Esophagus squamous epithelium (tissue), 5 donors: ENCODE measurements at regions not wholly inside any gene's neighbourhood (a gene's known extent, or its start where the extent isn't known, plus 50 kb on each side); places are given as distances from the start of the nearest gene placed in this dataset.

ENCODE experiments used
- DNase-seq: peaks from one replicate; lab custom pipeline; 2025; lab: John Stamatoyannopoulos, UW
- H3K27ac ChIP-seq, 4 donors: fragments of 200-600 bp; sonication (generic); one replicate each; pipeline ENCODE4 v1.5.1; 2016 to 2019; ENCODE audit warnings: mild to moderate bottlenecking in 1 of 4
- H3K27me3 ChIP-seq, 4 donors: fragments of 200-600 bp; sonication (generic); 1 replicate in 3 of 4; 2 replicates in 1 of 4; pipeline versions ENCODE4 v1.5.1 to v1.6.0; 2017 to 2021; ENCODE audit warnings: antibody characterized with exemption in 1 of 4
- H3K36me3 ChIP-seq, 3 donors: fragments of 200-600 bp; sonication (generic); one replicate each; pipeline ENCODE4 v1.5.1; 2016 to 2019
- H3K4me1 ChIP-seq, 3 donors: fragments of 200-600 bp; sonication (generic); one replicate each; pipeline ENCODE4 v1.5.1; 2017 to 2019
- H3K4me3 ChIP-seq, 4 donors: fragments of 200-600 bp; sonication (generic); 1 replicate in 3 of 4; 2 replicates in 1 of 4; pipeline ENCODE4 v1.5.1; 2016 to 2019; ENCODE audit warnings: mild to moderate bottlenecking in 2 of 4, moderate library complexity in 1 of 4
- H3K9me3 ChIP-seq, 3 donors: fragments of 200-600 bp; sonication (generic); one replicate each; pipeline ENCODE4 v1.5.1; 2016 to 2019
- POLR2A ChIP-seq, 4 donors: fragments of 450-650 bp; IDR thresholded peaks; one replicate each; pipeline ENCODE4 v1.6.1; 2017; ENCODE audit warnings: antibody characterized with exemption in 4 of 4, mild to moderate bottlenecking in 4 of 4, moderate library complexity in 3 of 4
- WGBS, 2 donors: methylation state at CpG; one replicate each; pipeline ENCODE4 v1.1.5; 2018; 5-methylcytosine and 5-hydroxymethylcytosine counted together
- intact Hi-C: fragments of 100-400 bp; cut with DNase I; formaldehyde crosslinking; loops from one replicate; pipeline ENCODE4 v1.15.0; 2022
- TF ChIP-seq, protein P1 (sequence below), 6 experiments: fragments of 450-650 bp in 4 of 6; fragments of 200-600 bp in 2 of 6; sonication (generic) in 2 of 6; IDR thresholded peaks; one replicate each; pipeline ENCODE4 v1.5.1; 2016 to 2019; ENCODE audit warnings: antibody characterized with exemption in 6 of 6, mild to moderate bottlenecking in 4 of 6, moderate library complexity in 4 of 6
- donor health status: DM: yes; HTN: yes; CAD: no.

DNA sequence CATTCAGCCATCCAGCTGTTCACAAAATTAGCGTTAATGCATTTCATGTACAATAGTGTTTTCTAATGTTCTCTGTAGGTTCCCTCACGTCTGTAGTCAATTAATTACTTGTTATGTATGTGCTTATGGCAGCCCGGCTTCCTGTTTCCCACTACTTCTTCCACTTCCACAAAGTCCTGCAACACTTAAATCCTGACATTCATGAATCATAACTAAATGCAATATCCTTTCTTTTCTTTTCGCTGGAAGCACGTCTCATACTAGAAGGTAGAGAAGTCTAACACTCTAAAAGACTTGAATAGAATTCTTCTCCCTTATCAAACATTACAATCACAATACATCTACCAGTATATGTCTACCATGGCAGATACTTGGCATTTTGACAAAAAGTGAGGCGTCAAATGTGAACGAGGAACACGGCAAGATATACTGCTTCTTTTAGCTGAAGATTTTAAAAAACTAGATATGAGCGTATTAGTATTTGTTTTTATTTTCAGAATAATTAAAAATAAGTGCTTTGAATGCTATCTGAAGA, 239.0 kb upstream of the DIAPH2 start:
- Histone ChIP-seq H3K27ac (no peak overlapping the region), H3K36me3 (no peaks in the 10 kb centered on the region), H3K9me3 (no peaks in the 10 kb centered on the region), H3K4me1 (no peaks in the 10 kb centered on the region), H3K27me3 (peaks cover 0 to 2% (median 0%) of the 10 kb centered on the region in 4 donors), H3K4me3 (no peak overlapping the region)
- 39 to 54% methylated on average over 9 of the region's 9 CpGs for WGBS, 2 donors
- DNase-seq = no peak
- intact Hi-C loops = no loop called here
- TF ChIP-seq POLR2A (IDR thresholded peaks at IDR 0.05) = no peak
- TF ChIP-seq, protein P1, sequence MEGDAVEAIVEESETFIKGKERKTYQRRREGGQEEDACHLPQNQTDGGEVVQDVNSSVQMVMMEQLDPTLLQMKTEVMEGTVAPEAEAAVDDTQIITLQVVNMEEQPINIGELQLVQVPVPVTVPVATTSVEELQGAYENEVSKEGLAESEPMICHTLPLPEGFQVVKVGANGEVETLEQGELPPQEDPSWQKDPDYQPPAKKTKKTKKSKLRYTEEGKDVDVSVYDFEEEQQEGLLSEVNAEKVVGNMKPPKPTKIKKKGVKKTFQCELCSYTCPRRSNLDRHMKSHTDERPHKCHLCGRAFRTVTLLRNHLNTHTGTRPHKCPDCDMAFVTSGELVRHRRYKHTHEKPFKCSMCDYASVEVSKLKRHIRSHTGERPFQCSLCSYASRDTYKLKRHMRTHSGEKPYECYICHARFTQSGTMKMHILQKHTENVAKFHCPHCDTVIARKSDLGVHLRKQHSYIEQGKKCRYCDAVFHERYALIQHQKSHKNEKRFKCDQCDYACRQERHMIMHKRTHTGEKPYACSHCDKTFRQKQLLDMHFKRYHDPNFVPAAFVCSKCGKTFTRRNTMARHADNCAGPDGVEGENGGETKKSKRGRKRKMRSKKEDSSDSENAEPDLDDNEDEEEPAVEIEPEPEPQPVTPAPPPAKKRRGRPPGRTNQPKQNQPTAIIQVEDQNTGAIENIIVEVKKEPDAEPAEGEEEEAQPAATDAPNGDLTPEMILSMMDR (IDR thresholded peaks at IDR 0.05) = no peak

DNA sequence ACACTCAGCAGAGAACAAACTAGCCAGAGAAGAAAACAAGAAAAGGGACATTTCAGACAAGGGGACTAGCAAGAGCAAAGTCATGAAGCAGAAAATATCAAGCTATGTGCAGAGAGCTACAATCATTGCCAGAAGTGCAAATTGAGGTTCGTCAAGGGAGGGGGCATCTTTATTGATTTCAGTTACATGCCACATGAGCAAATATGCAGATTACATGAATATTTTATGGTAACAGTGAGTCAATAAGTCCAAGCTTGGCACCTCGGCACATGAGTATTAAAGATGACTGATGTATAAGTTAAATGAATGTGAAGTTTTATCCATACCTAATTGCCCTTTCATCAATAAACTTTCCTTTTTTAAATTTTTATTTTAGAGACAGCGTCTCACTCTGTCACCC, 238.1 kb upstream of the DIAPH2 start:
- 78 to 81% methylated on average over 3 of the region's 3 CpGs for WGBS, 2 donors
- Histone ChIP-seq H3K27ac (no peak overlapping the region), H3K36me3 (no peaks in the 10 kb centered on the region), H3K27me3 (peaks cover 0 to 2% (median 0%) of the 10 kb centered on the region in 4 donors), H3K9me3 (no peaks in the 10 kb centered on the region), H3K4me1 (no peaks in the 10 kb centered on the region), H3K4me3 (no peak overlapping the region)
- no peak for DNase-seq
- no peak for TF ChIP-seq POLR2A (IDR thresholded peaks at IDR 0.05)
- TF ChIP-seq, protein P1 (IDR thresholded peaks at IDR 0.05) = no peak
- intact Hi-C loops = no loop called here

DNA sequence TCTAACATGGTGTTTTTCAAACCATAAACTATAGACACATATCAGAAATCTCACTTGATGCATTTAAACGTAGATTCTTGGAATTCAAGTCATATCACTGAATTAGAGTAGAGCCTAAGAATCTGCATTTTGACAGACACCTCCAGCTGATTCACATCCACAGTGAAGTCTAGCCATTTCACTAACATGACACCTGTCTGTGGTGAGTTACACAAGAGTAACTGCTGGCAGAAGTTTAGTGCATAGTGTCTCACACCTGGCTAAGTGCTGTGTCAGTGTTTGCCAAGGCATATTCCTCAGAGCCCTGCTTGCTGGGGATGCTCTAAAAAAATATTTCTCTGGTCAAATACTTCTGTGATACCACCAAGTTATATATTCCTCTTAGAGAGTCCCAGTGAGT, 237.5 kb upstream of the DIAPH2 start:
- TF ChIP-seq, protein P1 (IDR thresholded peaks at IDR 0.05) = no peak
- no peak for TF ChIP-seq POLR2A (IDR thresholded peaks at IDR 0.05)
- Histone ChIP-seq H3K27ac (no peak overlapping the region), H3K27me3 (peaks cover 0 to 2% (median 0%) of the 10 kb centered on the region in 4 donors), H3K4me3 (no peak overlapping the region), H3K4me1 (no peaks in the 10 kb centered on the region), H3K36me3 (no peaks in the 10 kb centered on the region), H3K9me3 (no peaks in the 10 kb centered on the region)
- no peak for DNase-seq
- 58 to 67% methylated on average over 1 of the region's 1 CpG for WGBS, 2 donors
- intact Hi-C loops = no loop called here

DNA sequence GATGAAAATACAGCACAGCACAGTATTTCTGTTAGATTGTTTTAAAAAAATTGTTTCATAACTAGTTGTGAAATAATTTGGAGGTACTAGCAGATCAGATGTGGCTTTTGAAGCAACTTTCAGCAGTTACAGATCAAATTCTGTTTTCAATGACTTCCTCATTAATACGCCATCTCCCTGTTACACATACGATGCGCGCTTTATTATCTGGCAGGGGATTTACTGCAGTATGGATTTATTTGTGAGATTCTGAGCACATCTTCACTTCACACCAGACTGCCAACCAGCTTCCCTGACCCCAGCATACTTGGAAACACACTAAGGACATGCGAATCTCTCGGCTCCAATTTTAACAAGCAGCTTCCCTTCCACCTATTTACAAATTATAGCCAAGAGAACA, 235.5 kb upstream of the DIAPH2 start:
- no peak for DNase-seq
- no peaks in the 10 kb centered on the region for H3K9me3 ChIP-seq
- intact Hi-C loops = no loop called here
- no peak overlapping the region for H3K27ac ChIP-seq
- no peak overlapping the region for H3K4me3 ChIP-seq
- H3K4me1 ChIP-seq = no peaks in the 10 kb centered on the region
- TF ChIP-seq, protein P1 (IDR thresholded peaks at IDR 0.05) = no peak
- TF ChIP-seq POLR2A (IDR thresholded peaks at IDR 0.05) = no peak
- H3K36me3 ChIP-seq = no peaks in the 10 kb centered on the region
- peaks cover 0 to under 1% (median 0%) of the 10 kb centered on the region in 4 donors for H3K27me3 ChIP-seq
- WGBS, 2 donors = 78 to 85% methylated on average over 6 of the region's 6 CpGs

DNA sequence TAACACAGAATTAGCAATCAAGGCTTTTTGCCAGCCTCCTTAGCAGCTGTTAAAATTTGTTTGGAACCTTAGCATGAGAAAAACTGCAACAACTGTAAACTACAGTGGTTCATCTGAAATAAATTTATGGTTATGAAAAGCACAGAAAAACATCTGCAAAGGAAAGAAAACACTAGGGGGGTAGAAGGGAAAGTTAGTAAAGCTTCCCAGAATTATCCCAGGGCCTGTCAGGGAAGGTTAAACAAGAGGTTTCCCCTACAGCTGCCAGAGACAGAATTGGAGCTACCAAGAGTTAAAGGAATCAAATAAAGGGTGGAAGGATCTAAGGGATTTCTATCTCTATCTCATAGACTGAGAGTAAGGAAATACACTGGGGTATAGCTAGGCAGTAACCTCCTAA, 234.7 kb upstream of the DIAPH2 start:
- Histone ChIP-seq H3K27me3 (no peaks in the 10 kb centered on the region), H3K36me3 (no peaks in the 10 kb centered on the region), H3K9me3 (no peaks in the 10 kb centered on the region), H3K27ac (no peak overlapping the region), H3K4me3 (no peak overlapping the region), H3K4me1 (no peaks in the 10 kb centered on the region)
- intact Hi-C loops = no loop called here
- TF ChIP-seq POLR2A (IDR thresholded peaks at IDR 0.05) = no peak
- TF ChIP-seq, protein P1 (IDR thresholded peaks at IDR 0.05) = no peak
- no peak for DNase-seq
